Thymus (tissue), 11 donors: ENCODE measurements at regions not wholly inside any gene's neighbourhood (a gene's known extent, or its start where the extent isn't known, plus 50 kb on each side); places are given as distances from the start of the nearest gene placed in this dataset.
"Not testable (repeated sequence)": the region's sequence is repeated elsewhere in the genome, so short reads cannot be mapped to it uniquely, and the experiment has no call there.

ENCODE experiments used
- DNase-seq, 9 donors: peaks; one replicate each; pipeline ENCODE4 v3.0.0-alpha.2; 2013; ENCODE audit warnings: low spot score in 9 of 9, low read depth in 6 of 9, missing footprints in 1 of 9
- H3K27ac ChIP-seq, 2 donors: one replicate each; pipeline ENCODE4 v1.5.1; 2013; ENCODE audit warnings: control low read depth in 1 of 2, low read depth in 1 of 2, low read length in 1 of 2, mild to moderate bottlenecking in 1 of 2, moderate library complexity in 1 of 2
- H3K27me3 ChIP-seq, 2 donors: one replicate each; pipeline ENCODE4 v1.5.1; 2013; ENCODE audit warnings: low read length in 1 of 2; ENCODE audit not compliant: control insufficient read depth in 2 of 2, insufficient read depth in 1 of 2
- H3K36me3 ChIP-seq, 2 donors: one replicate each; pipeline ENCODE4 v1.5.1; 2013; ENCODE audit warnings: low read length in 1 of 2, mild to moderate bottlenecking in 1 of 2, moderate library complexity in 1 of 2; ENCODE audit not compliant: control insufficient read depth in 2 of 2, insufficient read depth in 2 of 2
- H3K4me1 ChIP-seq, 2 donors: one replicate each; pipeline ENCODE4 v1.5.1; 2013; ENCODE audit warnings: low read length in 2 of 2; ENCODE audit not compliant: control insufficient read depth in 2 of 2, insufficient read depth in 2 of 2
- H3K4me3 ChIP-seq, 2 donors: one replicate each; pipeline ENCODE4 v1.5.1; 2013; ENCODE audit warnings: low read length in 2 of 2, control low read depth in 1 of 2, mild to moderate bottlenecking in 1 of 2
- H3K9me3 ChIP-seq, 2 donors: one replicate each; pipeline ENCODE4 v1.5.1; 2013; ENCODE audit warnings: low read length in 1 of 2, mild to moderate bottlenecking in 1 of 2; ENCODE audit not compliant: control insufficient read depth in 2 of 2, insufficient read depth in 1 of 2
- WGBS: extraction: QIAGEN DNeasy Blood & Tissue Kit; methylation state at CpG from one replicate; pipeline ENCODE4 v1.1.7; 2013; 5-methylcytosine and 5-hydroxymethylcytosine counted together
- donor health status: healthy.

DNA sequence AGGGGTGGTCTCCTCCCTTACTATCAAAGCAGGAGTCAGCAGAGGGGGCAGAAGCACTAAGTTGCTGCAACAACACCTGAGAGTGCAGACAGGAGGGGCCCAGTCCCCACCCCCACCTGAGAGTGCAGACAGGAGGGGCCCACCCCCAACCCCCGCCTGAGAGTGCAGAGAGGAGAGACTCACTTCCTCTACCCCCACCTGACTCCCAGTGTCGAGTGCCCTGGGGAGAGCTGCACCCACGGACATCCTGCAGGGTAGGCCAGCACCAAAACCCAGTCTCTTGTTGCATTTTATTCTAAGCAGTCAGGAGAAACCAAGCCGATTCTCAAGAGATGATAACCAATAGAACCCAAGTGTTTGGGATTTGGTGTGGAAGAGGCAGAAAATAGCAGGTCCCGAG, 78.4 kb downstream of the NAPG start:
- Histone ChIP-seq H3K4me3 (no peak overlapping the region), H3K9me3 (peaks cover 2 to 18% of the 10 kb centered on the region in 2 donors), H3K4me1 (peaks cover 0 to 6% of the 10 kb centered on the region in 2 donors), H3K27me3 (no peaks in the 10 kb centered on the region), H3K27ac (no peak overlapping the region), H3K36me3 (no peaks in the 10 kb centered on the region)
- WGBS = 75% methylated on average over 5 of the region's 5 CpGs
- no peak for DNase-seq

DNA sequence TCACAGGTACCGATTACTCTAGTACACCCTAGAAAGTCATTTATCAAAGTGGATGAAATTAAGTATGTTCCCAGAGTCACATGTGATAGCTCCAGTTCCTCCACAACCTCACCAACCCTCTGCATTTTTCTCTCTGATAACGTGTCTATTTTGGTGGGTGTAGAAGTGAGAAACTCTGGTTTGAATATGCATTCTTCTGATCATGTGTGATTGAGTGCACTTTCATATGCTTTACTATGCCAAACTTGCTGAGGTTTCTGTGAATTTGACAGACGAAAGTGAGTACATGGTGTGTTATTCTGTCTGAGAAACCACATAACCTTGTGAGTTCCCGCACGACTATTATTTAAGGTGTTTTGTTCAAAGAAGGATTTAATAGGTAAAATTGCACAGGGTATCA, 81.1 kb downstream of the NAPG start:
- peaks cover 2 to 18% of the 10 kb centered on the region in 2 donors for H3K9me3 ChIP-seq
- not testable (repeated sequence) for H3K27ac ChIP-seq, H3K36me3 ChIP-seq, H3K4me1 ChIP-seq, H3K27me3 ChIP-seq, H3K4me3 ChIP-seq, DNase-seq
- WGBS = 71% methylated on average over 5 of the region's 5 CpGs

DNA sequence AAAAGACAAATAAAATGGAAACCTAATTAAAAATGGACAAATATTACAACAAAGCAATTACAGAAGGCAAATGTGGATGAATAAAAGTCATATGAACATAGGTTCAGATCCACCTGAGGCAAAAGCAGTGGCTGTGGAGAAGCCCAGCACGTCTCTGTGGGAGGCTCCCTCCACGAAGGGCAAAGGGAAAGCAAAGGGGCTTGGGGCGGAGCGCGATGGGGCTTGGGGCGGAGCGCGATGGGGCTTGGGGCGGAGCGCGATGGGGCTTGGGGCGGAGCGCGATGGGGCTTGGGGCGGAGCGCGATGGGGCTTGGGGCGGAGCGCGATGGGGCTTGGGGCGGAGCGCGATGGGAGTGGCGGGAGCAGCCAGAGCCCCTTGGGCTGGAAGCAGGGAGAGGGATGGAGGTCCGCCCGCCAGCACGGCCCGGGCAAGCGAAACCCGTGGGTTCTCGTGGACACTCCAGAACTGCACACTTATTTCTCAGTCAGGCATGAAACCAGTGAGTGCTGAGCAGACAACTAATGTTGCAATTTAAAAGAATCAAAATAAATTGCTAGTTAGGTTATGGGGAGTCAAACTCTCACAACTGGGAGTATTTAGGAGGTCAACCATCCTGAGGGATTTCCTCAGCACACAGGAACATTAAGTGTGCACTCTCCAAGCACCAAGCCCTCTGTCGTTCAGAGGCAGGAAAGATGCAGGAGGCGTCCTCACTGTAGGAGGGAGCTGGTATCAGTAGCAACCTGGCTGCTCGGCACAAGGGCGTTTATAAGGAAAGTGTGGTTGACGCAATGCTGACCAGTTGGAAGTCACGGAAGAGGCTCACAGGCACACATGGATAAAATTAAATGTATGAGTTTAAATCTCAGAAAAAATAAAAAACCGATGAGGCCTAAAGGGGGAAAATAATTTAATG, 81.8 kb downstream of the NAPG start:
- 56% methylated on average over 24 of the region's 38 CpGs for WGBS
- peaks cover 2 to 17% of the 10 kb centered on the region in 2 donors for H3K9me3 ChIP-seq
- not testable (repeated sequence) for H3K4me1 ChIP-seq, H3K36me3 ChIP-seq, H3K27me3 ChIP-seq, H3K27ac ChIP-seq, DNase-seq, H3K4me3 ChIP-seq

DNA sequence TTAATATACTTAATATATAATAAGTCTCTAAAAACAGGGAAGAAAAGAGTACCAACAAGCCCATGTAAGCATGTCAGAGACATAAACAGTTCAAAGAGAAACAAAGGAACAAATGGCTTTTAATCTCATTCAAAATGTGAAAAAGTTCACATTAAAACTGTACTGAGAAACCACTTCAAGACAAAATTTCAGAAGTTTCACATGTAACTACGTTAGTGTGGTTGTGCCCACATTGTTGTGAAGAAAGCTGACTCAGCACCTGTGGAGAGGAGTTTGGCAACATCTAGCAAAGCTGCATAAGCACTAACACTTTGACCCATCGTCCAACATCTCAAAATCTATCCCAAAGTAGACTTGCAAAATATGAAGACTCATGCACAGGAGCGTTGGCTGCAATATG, 82.6 kb downstream of the NAPG start:
- DNase-seq = peak in 7 of 9 donors; percentile 8 to 71 (median 35)
- WGBS = 35% methylated on average over 3 of the region's 3 CpGs
- H3K9me3 ChIP-seq = peaks cover 2 to 12% of the 10 kb centered on the region in 2 donors
- not testable (repeated sequence) for H3K36me3 ChIP-seq, H3K4me3 ChIP-seq, H3K27ac ChIP-seq, H3K4me1 ChIP-seq, H3K27me3 ChIP-seq

DNA sequence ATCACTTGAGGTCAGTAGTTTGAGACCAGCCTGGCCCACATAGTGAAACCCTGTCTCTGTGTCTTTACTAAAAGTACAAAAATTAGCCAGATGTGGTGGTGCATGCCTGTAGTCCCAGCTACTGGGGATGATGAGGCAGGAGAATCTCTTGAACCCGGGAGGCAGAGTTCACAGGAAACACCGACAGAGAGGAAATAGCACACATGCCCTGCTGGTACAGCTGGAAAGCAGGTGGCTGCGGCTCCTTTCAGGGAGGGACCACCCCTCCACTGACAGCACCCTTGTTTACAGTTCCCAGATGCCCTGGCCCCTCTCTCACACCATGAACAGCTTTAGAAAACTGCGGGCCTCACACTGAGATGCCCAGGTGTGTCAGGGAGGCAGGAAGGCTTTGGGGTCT, 83.2 kb downstream of the NAPG start:
- H3K4me3 ChIP-seq, H3K4me1 ChIP-seq, H3K27me3 ChIP-seq, H3K36me3 ChIP-seq, H3K9me3 ChIP-seq: not testable (repeated sequence)
- DNase-seq = peak in 3 of 9 donors; percentile 31 to 35 (median 35)
- peak overlapping the region in 1 of 2 donors; percentile 37 for H3K27ac ChIP-seq
- 36% methylated on average over 4 of the region's 4 CpGs for WGBS

DNA sequence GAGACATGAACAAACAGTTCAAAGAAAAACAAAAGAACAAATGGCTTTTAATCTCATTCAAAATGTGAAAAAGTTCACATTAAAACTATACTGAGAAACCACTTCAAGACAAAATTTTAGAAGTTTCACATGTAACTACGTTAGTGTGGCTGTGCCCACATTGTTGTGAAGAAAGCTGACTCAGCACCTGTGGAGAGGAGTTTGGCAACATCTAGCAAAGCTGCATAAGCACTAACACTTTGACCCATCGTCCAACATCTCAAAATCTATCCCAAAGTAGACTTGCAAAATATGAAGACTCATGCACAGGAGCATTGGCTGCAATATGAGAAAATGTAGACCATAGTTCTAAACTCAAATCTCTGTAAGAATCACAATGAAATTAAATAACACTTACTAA, 87.4 kb downstream of the NAPG start:
- DNase-seq, H3K27me3 ChIP-seq, H3K36me3 ChIP-seq, H3K27ac ChIP-seq, H3K9me3 ChIP-seq, H3K4me1 ChIP-seq, H3K4me3 ChIP-seq: not testable (repeated sequence)
- 8% methylated on average over 1 of the region's 2 CpGs for WGBS

DNA sequence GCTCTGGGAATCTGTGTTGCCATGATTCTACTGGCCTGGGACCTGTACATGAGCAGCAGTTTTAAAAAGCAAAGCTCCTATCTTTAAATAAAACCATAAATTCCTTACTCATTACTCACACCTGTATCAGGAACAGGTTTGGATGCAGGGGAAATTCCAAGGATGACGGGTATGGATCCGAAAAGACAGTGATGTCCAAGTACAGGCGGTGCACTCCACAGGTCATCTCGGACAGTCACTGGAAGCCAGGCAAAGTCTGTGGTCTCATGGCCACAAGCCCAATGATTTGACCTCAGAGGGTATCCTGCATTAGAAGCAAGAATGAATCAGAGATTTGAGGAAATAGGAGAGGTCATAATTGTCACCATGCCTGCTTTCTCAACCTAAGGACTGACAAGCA, 90.9 kb downstream of the NAPG start:
- not testable (repeated sequence) for DNase-seq, H3K4me1 ChIP-seq, H3K9me3 ChIP-seq, H3K4me3 ChIP-seq, H3K36me3 ChIP-seq, H3K27ac ChIP-seq, H3K27me3 ChIP-seq
- WGBS = 92% methylated on average over 4 of the region's 4 CpGs

DNA sequence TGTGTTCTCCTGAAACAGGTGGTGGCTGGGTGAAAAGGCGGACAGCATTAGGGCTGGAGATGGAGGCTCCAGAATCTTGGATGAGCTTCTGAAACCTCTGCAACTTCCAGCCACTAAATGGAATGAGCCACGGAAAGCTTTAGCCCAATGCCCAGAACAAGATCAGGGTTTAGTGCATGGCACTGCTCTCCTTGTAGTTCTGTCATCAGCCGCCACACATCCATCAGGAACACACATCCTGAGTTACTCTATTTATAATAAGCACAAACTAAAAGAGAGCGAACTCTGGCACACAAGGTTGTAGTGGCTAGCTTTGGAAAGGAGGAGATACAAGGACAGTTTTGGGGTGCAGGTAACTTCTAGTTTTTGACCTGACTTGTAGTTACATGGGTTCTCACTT, 93.0 kb downstream of the NAPG start:
- H3K9me3 ChIP-seq, H3K4me1 ChIP-seq, H3K4me3 ChIP-seq, DNase-seq, H3K27me3 ChIP-seq, H3K36me3 ChIP-seq, H3K27ac ChIP-seq: not testable (repeated sequence)
- WGBS = 100% methylated on average over 2 of the region's 4 CpGs

DNA sequence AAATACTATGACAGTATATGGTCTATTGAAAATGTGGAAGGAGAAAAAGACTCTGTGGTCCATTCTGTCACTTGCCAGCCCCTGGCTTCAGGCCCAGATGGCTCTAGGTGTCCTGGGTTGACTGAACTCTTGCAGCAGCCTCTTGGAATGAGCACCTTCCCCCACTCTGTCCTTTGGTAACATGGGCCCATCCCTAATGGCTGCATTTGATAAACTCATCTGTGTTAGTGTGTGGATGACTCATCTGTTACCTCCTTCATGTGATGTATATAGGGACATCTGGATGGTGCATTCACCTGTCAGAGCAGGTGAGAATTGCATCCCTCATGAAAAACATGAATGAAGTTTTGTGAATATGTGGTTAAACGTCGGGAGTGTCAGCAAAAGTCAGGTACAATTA, 93.5 kb downstream of the NAPG start:
- DNase-seq, H3K4me1 ChIP-seq, H3K9me3 ChIP-seq, H3K36me3 ChIP-seq, H3K27me3 ChIP-seq, H3K4me3 ChIP-seq, H3K27ac ChIP-seq: not testable (repeated sequence)
- WGBS = 95% methylated on average over 2 of the region's 2 CpGs
